DOHH2 (cell line): ENCODE measurements at regions not wholly inside any gene's neighbourhood (a gene's known extent, or its start where the extent isn't known, plus 50 kb on each side); places are given as distances from the start of the nearest gene placed in this dataset.

Source experiments
- EZH2phosphoT487 ChIP-seq: fragments of 200-600 bp; sonication (generic); IDR thresholded peaks from 2 replicates; pipeline ENCODE4 v1.6.1; 2017; ENCODE audit warnings: borderline replicate concordance, mild to moderate bottlenecking, antibody characterized with exemption, low read length, moderate library complexity, mixed read lengths
- TF ChIP-seq, protein P1 (sequence below): fragments of 200-600 bp; sonication (generic); IDR thresholded peaks from one replicate; pipeline ENCODE4 v1.5.1; 2014; ENCODE audit warnings: antibody characterized with exemption, mild to moderate bottlenecking, low read depth, low read length; ENCODE audit not compliant: poor library complexity, severe bottlenecking

DNA sequence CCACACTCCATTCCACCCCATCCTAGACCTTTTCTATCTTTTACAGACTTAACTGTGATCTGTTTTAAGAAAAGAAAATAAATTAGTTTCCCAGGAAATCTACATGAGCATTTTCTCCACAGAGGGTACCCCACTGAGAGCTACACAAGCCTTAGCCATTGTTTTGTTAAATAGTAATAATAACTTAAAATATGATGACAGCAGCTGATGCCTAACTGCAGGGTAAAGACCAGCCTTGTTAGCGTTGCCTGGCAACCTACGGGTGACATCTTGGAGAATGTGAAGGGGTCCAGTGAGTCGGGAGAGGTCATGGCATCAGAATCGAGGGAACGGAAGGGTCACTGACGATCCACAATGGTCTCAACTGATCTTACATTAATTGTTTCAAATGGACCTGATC lies 233.2 kb upstream of the PBX1 start:
- TF ChIP-seq, protein P1, sequence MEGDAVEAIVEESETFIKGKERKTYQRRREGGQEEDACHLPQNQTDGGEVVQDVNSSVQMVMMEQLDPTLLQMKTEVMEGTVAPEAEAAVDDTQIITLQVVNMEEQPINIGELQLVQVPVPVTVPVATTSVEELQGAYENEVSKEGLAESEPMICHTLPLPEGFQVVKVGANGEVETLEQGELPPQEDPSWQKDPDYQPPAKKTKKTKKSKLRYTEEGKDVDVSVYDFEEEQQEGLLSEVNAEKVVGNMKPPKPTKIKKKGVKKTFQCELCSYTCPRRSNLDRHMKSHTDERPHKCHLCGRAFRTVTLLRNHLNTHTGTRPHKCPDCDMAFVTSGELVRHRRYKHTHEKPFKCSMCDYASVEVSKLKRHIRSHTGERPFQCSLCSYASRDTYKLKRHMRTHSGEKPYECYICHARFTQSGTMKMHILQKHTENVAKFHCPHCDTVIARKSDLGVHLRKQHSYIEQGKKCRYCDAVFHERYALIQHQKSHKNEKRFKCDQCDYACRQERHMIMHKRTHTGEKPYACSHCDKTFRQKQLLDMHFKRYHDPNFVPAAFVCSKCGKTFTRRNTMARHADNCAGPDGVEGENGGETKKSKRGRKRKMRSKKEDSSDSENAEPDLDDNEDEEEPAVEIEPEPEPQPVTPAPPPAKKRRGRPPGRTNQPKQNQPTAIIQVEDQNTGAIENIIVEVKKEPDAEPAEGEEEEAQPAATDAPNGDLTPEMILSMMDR: no peak
- no peak for TF ChIP-seq EZH2phosphoT487
